H9 (cell line): ENCODE measurements at regions not wholly inside any gene's neighbourhood (a gene's known extent, or its start where the extent isn't known, plus 50 kb on each side); places are given as distances from the start of the nearest gene placed in this dataset.

Experiments used
- DNase-seq: peaks from one replicate; pipeline ENCODE4 v3.0.0-alpha.2; 2017
- H2AFZ ChIP-seq: one replicate; pipeline ENCODE4 v1.6.1; 2013; ENCODE audit warnings: mild to moderate bottlenecking, low read length, control low read depth, moderate library complexity
- H2AK5ac ChIP-seq: 2 replicates; pipeline ENCODE4 v1.6.1; 2013; ENCODE audit warnings: low read length, control low read depth, mixed read lengths; ENCODE audit not compliant: insufficient read length
- H2BK120ac ChIP-seq: one replicate; pipeline ENCODE4 v1.6.1; 2013; ENCODE audit warnings: low read depth, mild to moderate bottlenecking, low read length, control low read depth, inconsistent platforms; ENCODE audit not compliant: poor library complexity, severe bottlenecking
- H2BK12ac ChIP-seq: 2 replicates; pipeline ENCODE4 v1.6.1; 2013; ENCODE audit warnings: low read length, control low read depth, mixed read lengths, low read depth; ENCODE audit not compliant: insufficient read length
- H2BK15ac ChIP-seq: 2 replicates; pipeline ENCODE4 v1.6.1; 2013; ENCODE audit warnings: low read depth, low read length, control low read depth
- H2BK20ac ChIP-seq: one replicate; pipeline ENCODE4 v1.6.1; 2013; ENCODE audit warnings: low read depth, mild to moderate bottlenecking, low read length, control low read depth, inconsistent platforms; ENCODE audit not compliant: poor library complexity, severe bottlenecking
- H2BK5ac ChIP-seq: 2 replicates; pipeline ENCODE4 v1.6.1; 2013; ENCODE audit warnings: low read length, control low read depth, mixed read lengths; ENCODE audit not compliant: insufficient read length
- H3K14ac ChIP-seq: 2 replicates; pipeline ENCODE4 v1.6.1; 2013; ENCODE audit warnings: low read length, control low read depth; ENCODE audit not compliant: insufficient read depth
- H3K18ac ChIP-seq: 2 replicates; pipeline ENCODE4 v1.6.1; 2013; ENCODE audit warnings: low read depth, mild to moderate bottlenecking, mixed read lengths, low read length, control low read depth; ENCODE audit not compliant: insufficient read length
- H3K23ac ChIP-seq: 2 replicates; pipeline ENCODE4 v1.6.1; 2013; ENCODE audit warnings: low read length, control low read depth, mixed read lengths, low read depth; ENCODE audit not compliant: insufficient read length
- H3K23me2 ChIP-seq: 2 replicates; pipeline ENCODE4 v1.6.1; 2013; ENCODE audit warnings: low read depth, mild to moderate bottlenecking, mixed read lengths, low read length, control low read depth; ENCODE audit not compliant: insufficient read length, poor library complexity, severe bottlenecking
- H3K27ac ChIP-seq: 2 replicates; pipeline ENCODE4 v1.5.1; 2013; ENCODE audit warnings: low read length, control low read depth, mixed read lengths, low read depth; ENCODE audit not compliant: insufficient read length
- H3K27me3 ChIP-seq: 2 replicates; pipeline ENCODE4 v1.6.1; 2013; ENCODE audit warnings: low read length, control low read depth, inconsistent platforms; ENCODE audit not compliant: insufficient read depth
- H3K4ac ChIP-seq: 2 replicates; pipeline ENCODE4 v1.6.1; 2013; ENCODE audit warnings: low read depth, mild to moderate bottlenecking, control low read depth, inconsistent platforms, low read length, moderate library complexity
- H3K4me1 ChIP-seq: 2 replicates; pipeline ENCODE4 v1.6.1; 2013; ENCODE audit warnings: low read length, control low read depth, inconsistent platforms; ENCODE audit not compliant: insufficient read depth
- H3K4me2 ChIP-seq: 2 replicates; pipeline ENCODE4 v1.6.1; 2013; ENCODE audit warnings: low read length, control low read depth, mixed read lengths; ENCODE audit not compliant: insufficient read length, insufficient read depth
- H3K56ac ChIP-seq: 2 replicates; pipeline ENCODE4 v1.6.1; 2013; ENCODE audit warnings: low read depth, mild to moderate bottlenecking, mixed read lengths, low read length, control low read depth; ENCODE audit not compliant: insufficient read length
- H3K79me1 ChIP-seq: 2 replicates; pipeline ENCODE4 v1.6.1; 2013; ENCODE audit warnings: low read depth, mild to moderate bottlenecking, moderate library complexity, low read length, control low read depth, inconsistent platforms; ENCODE audit not compliant: insufficient read depth, poor library complexity, severe bottlenecking
- H3K79me2 ChIP-seq: 2 replicates; pipeline ENCODE4 v1.6.1; 2013; ENCODE audit warnings: low read length, control low read depth, inconsistent platforms; ENCODE audit not compliant: insufficient read depth
- H3K9ac ChIP-seq: 2 replicates; pipeline ENCODE4 v1.6.1; 2013; ENCODE audit warnings: low read length, control low read depth, mixed read lengths; ENCODE audit not compliant: insufficient read length; ENCODE audit errors: extremely low read depth
- H3K9me3 ChIP-seq: one replicate; pipeline ENCODE4 v1.6.1; 2013; ENCODE audit warnings: low read depth, low read length, inconsistent platforms; ENCODE audit not compliant: control insufficient read depth
- H3T11ph ChIP-seq: one replicate; pipeline ENCODE4 v1.6.1; 2013; ENCODE audit warnings: mild to moderate bottlenecking, low read length, control low read depth, inconsistent platforms
- H4K20me1 ChIP-seq: one replicate; pipeline ENCODE4 v1.6.1; 2013; ENCODE audit not compliant: control insufficient read depth, insufficient read length, insufficient read depth
- H4K5ac ChIP-seq: 2 replicates; pipeline ENCODE4 v1.6.1; 2013; ENCODE audit warnings: low read depth, mild to moderate bottlenecking, mixed read lengths, low read length, control low read depth; ENCODE audit not compliant: insufficient read length
- H4K8ac ChIP-seq: replicated peaks from 2 replicates; pipeline ENCODE4 v1.6.1; 2013; ENCODE audit warnings: low read length, control low read depth, mixed read lengths, low read depth; ENCODE audit not compliant: insufficient read length
- H4K91ac ChIP-seq: 2 replicates; pipeline ENCODE4 v1.6.1; 2013; ENCODE audit warnings: low read depth, mild to moderate bottlenecking, moderate library complexity, mixed read lengths, low read length, control low read depth; ENCODE audit not compliant: insufficient read length
- H3K27ac Mint-ChIP-seq, 3 experiments: 2 replicates in 2 of 3; 3 replicates in 1 of 3; pipeline ENCODE4 v1.8.0; 2020 to 2021; ENCODE audit warnings: mixed read lengths in 3 of 3, mild to moderate bottlenecking in 1 of 3, moderate library complexity in 1 of 3
- H3K27me3 Mint-ChIP-seq: 2 replicates; pipeline ENCODE4 v1.8.0; 2021; ENCODE audit warnings: low read depth, mild to moderate bottlenecking, moderate library complexity, mixed read lengths
- H3K36me3 Mint-ChIP-seq, 3 experiments: 2 replicates in 2 of 3; 3 replicates in 1 of 3; pipeline ENCODE4 v1.8.0; 2020 to 2021; ENCODE audit warnings: low read depth in 3 of 3, mixed read lengths in 3 of 3; ENCODE audit not compliant: insufficient read depth in 1 of 3
- H3K4me1 Mint-ChIP-seq, 2 experiments: 2 replicates each; pipeline ENCODE4 v1.8.0; 2020; ENCODE audit warnings: mixed read lengths in 2 of 2
- H3K4me3 Mint-ChIP-seq, 2 experiments: 2 replicates in 1 of 2; 3 replicates in 1 of 2; pipeline ENCODE4 v1.8.0; 2020 to 2021; ENCODE audit warnings: mild to moderate bottlenecking in 2 of 2, mixed read lengths in 2 of 2, moderate library complexity in 1 of 2
- H3K9me3 Mint-ChIP-seq, 2 experiments: 2 replicates in 1 of 2; 3 replicates in 1 of 2; pipeline ENCODE4 v1.8.0; 2020; ENCODE audit warnings: mild to moderate bottlenecking in 2 of 2, mixed read lengths in 2 of 2, moderate library complexity in 1 of 2
- CTCF ChIP-seq: fragments of 200-600 bp; sonication (generic); conservative IDR thresholded peaks from 3 replicates; pipeline ENCODE4 v1.8.0; 2021; ENCODE audit warnings: antibody characterized with exemption, mild to moderate bottlenecking
- WGBS: extraction: QIAGEN DNeasy Blood & Tissue Kit; methylation state at CpG from one replicate; pipeline ENCODE4 v1.1.7; 2013; ENCODE audit warnings: missing lambda C conversion rate, low lambda C conversion rate, mixed read lengths; ENCODE audit not compliant: insufficient read length; ENCODE audit errors: extremely low coverage; 5-methylcytosine and 5-hydroxymethylcytosine counted together

- Histone ChIP-seq H3T11ph (no peak overlapping the region), H3K4me2 (no peak overlapping the region), H4K91ac (no peak overlapping the region), H2AFZ (no peak overlapping the region), H3K4me1 (no peaks in the 10 kb centered on the region; the same call in 1 of the 2 replicates), H3K4ac (no peak overlapping the region), H3K23me2 (no peaks in the 10 kb centered on the region), H3K18ac (no peak overlapping the region), H4K8ac (no peak overlapping the region), H3K56ac (no peak overlapping the region), H4K5ac (no peak overlapping the region), H2BK15ac (no peak overlapping the region), H2AK5ac (no peak overlapping the region), H3K27me3 (no peaks in the 10 kb centered on the region), H3K27ac (no peak overlapping the region), H2BK5ac (no peak overlapping the region), H3K14ac (no peak overlapping the region), H3K9me3 (no peaks in the 10 kb centered on the region), H3K79me1 (no peaks in the 10 kb centered on the region), H2BK120ac (no peak overlapping the region), H3K23ac (no peak overlapping the region), H3K9ac (no peak overlapping the region), H2BK20ac (no peak overlapping the region), H2BK12ac (no peak overlapping the region), H4K20me1 (no peaks in the 10 kb centered on the region), H3K79me2 (no peaks in the 10 kb centered on the region)
- WGBS, result no CpG with 5 or more reads among the region's 3 CpGs
- Mint-ChIP-seq H3K4me1 (peaks cover 5 to 7% of the 10 kb centered on the region in 2 experiments), H3K4me3 (no peak overlapping the region), H3K9me3 (no peaks in the 10 kb centered on the region), H3K27ac (peak overlapping the region in 1 of 3 experiments; percentile 89; a peak in 2 of 7 replicates), H3K36me3 (no peaks in the 10 kb centered on the region), H3K27me3 (no peaks in the 10 kb centered on the region)
- DNase-seq, result peak; percentile 64
- TF ChIP-seq CTCF, result peak; percentile 87
These were observed 373.0 kb upstream of the RASGEF1B start for GRCh38 chr4:81844717-81845116.
